OCI-LY3 (cell line): ENCODE measurements at regions not wholly inside any gene's neighbourhood (a gene's known extent, or its start where the extent isn't known, plus 50 kb on each side); places are given as distances from the start of the nearest gene placed in this dataset.

Experiments
- H2AFZ ChIP-seq: fragments of 200-600, 300-600 bp; shearing (Covaris generic); 2 replicates; pipeline ENCODE4 v1.6.0; 2014; ENCODE audit warnings: antibody characterized with exemption, low read depth, low read length
- H3K27ac ChIP-seq: fragments of 200-600, 300-600 bp; sonication (generic); 2 replicates; pipeline ENCODE4 v1.5.1; 2014; ENCODE audit warnings: mild to moderate bottlenecking, low read length, moderate library complexity, mixed read lengths
- H3K27me3 ChIP-seq: fragments of 200-600, 300-600 bp; sonication (generic); 2 replicates; pipeline ENCODE4 v1.6.1; 2014; ENCODE audit warnings: low read depth, low read length, mixed read lengths
- H3K36me3 ChIP-seq: fragments of 200-600, 300-600 bp; sonication (generic); replicated peaks from 2 replicates; pipeline ENCODE3; 2014; ENCODE audit warnings: low read depth, low read length, mixed read lengths
- H3K4me1 ChIP-seq: fragments of 300-600, 200-600 bp; sonication (generic); 2 replicates; pipeline ENCODE4 v1.6.1; 2014; ENCODE audit warnings: low read length, mixed read lengths
- H3K4me2 ChIP-seq: fragments of 200-600, 300-600 bp; sonication (generic); 2 replicates; pipeline ENCODE4 v1.6.1; 2014; ENCODE audit warnings: low read length, mixed read lengths
- H3K4me3 ChIP-seq: fragments of 300-600, 200-600 bp; sonication (generic); 2 replicates; pipeline ENCODE4 v1.5.1; 2014; ENCODE audit warnings: antibody characterized with exemption, mild to moderate bottlenecking, low read length, moderate library complexity
- H3K79me2 ChIP-seq: fragments of 300-600, 200-600 bp; shearing (Covaris generic); 2 replicates; pipeline ENCODE4 v1.6.1; 2014; ENCODE audit warnings: mild to moderate bottlenecking, low read length, mixed read lengths
- H3K9ac ChIP-seq: fragments of 300-600, 200-600 bp; shearing (Covaris generic); 2 replicates; pipeline ENCODE4 v1.6.0; 2014; ENCODE audit warnings: mild to moderate bottlenecking, low read length, moderate library complexity
- H3K9me3 ChIP-seq: fragments of 200-600, 300-600 bp; shearing (Covaris generic); 2 replicates; pipeline ENCODE4 v1.6.1; 2014; ENCODE audit warnings: low read length, mixed read lengths; ENCODE audit not compliant: insufficient read depth
- H4K20me1 ChIP-seq: fragments of 200-600, 300-600 bp; sonication (generic); 2 replicates; pipeline ENCODE4 v1.6.1; 2016; ENCODE audit warnings: low read length, mixed read lengths; ENCODE audit not compliant: insufficient read depth
- CTCF ChIP-seq: fragments of 200-600, 300-600 bp; sonication (generic); IDR thresholded peaks from 2 replicates; pipeline ENCODE4 v1.5.1; 2014; ENCODE audit warnings: antibody characterized with exemption, low read length, low read depth
- EZH2phosphoT487 ChIP-seq: fragments of 200-600 bp; shearing (Covaris generic); IDR thresholded peaks from 2 replicates; pipeline ENCODE4 v1.6.1; 2018; ENCODE audit warnings: antibody characterized with exemption, mixed run types, low read depth

DNA sequence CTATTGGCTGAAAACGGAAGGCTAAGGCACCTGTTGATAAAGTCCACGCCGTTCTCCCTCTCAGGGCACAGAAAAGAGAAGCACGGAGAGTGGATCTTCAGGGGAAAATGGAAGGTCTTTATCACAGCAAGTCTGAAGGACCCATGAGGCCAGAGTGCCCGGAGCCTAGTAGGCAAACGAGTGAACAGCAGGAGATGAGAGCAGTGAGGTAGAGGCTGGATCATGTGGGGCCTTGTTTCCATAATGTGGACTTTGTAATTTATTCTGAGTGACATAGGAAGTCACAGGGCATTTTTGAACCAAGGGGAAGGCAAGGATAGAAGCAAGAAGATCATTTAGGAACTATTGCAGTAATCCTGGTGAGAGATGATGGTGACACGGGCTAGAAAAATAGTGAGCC lies 287.2 kb upstream of the NRIP1 start:
- Histone ChIP-seq H3K36me3 (no peaks in the 10 kb centered on the region), H3K27ac (no peak overlapping the region), H3K9me3 (no peaks in the 10 kb centered on the region), H3K4me3 (no peak overlapping the region), H3K4me1 (no peaks in the 10 kb centered on the region), H3K4me2 (no peak overlapping the region), H2AFZ (no peak overlapping the region), H3K79me2 (no peaks in the 10 kb centered on the region), H3K27me3 (no peaks in the 10 kb centered on the region), H3K9ac (no peak overlapping the region), H4K20me1 (no peaks in the 10 kb centered on the region)
- no peak for TF ChIP-seq EZH2phosphoT487
- no peak for TF ChIP-seq CTCF

- Histone ChIP-seq H3K36me3 (no peaks in the 10 kb centered on the region), H3K79me2 (no peaks in the 10 kb centered on the region), H4K20me1 (no peaks in the 10 kb centered on the region), H3K4me3 (no peak overlapping the region), H3K9ac (no peak overlapping the region), H3K4me1 (no peaks in the 10 kb centered on the region), H3K27me3 (no peaks in the 10 kb centered on the region), H3K9me3 (no peaks in the 10 kb centered on the region), H3K27ac (no peak overlapping the region), H2AFZ (no peak overlapping the region), H3K4me2 (no peak overlapping the region)
- no peak for TF ChIP-seq EZH2phosphoT487
- TF ChIP-seq CTCF, result no peak
These were observed 288.7 kb upstream of the NRIP1 start for GRCh38 chr21:15353546-15353945.

GRCh38 chr21:15354516-15354915 lies 289.7 kb upstream of the NRIP1 start:
- H3K9ac ChIP-seq, result no peak overlapping the region
- no peaks in the 10 kb centered on the region for H3K79me2 ChIP-seq
- H4K20me1 ChIP-seq, result no peaks in the 10 kb centered on the region
- H3K27ac ChIP-seq, result no peak overlapping the region
- no peak overlapping the region for H3K4me3 ChIP-seq
- no peak overlapping the region for H3K4me2 ChIP-seq
- H3K9me3 ChIP-seq, result no peaks in the 10 kb centered on the region
- no peak for TF ChIP-seq EZH2phosphoT487
- no peak for TF ChIP-seq CTCF
- no peak overlapping the region for H2AFZ ChIP-seq
- H3K36me3 ChIP-seq, result no peaks in the 10 kb centered on the region
- no peaks in the 10 kb centered on the region for H3K27me3 ChIP-seq
- no peaks in the 10 kb centered on the region for H3K4me1 ChIP-seq

GRCh38 chr21:15355066-15355465 lies 290.3 kb upstream of the NRIP1 start:
- H3K9ac ChIP-seq, result no peak overlapping the region
- TF ChIP-seq CTCF, result no peak
- no peak for TF ChIP-seq EZH2phosphoT487
- no peak overlapping the region for H2AFZ ChIP-seq
- no peaks in the 10 kb centered on the region for H3K27me3 ChIP-seq
- no peak overlapping the region for H3K27ac ChIP-seq
- H3K36me3 ChIP-seq, result no peaks in the 10 kb centered on the region
- H3K4me1 ChIP-seq, result no peaks in the 10 kb centered on the region
- H3K4me3 ChIP-seq, result no peak overlapping the region
- H3K9me3 ChIP-seq, result no peaks in the 10 kb centered on the region
- H4K20me1 ChIP-seq, result no peaks in the 10 kb centered on the region
- no peaks in the 10 kb centered on the region for H3K79me2 ChIP-seq
- no peak overlapping the region for H3K4me2 ChIP-seq
